HG03520 (cell line): ENCODE measurements at regions not wholly inside any gene's neighbourhood (a gene's known extent, or its start where the extent isn't known, plus 50 kb on each side); places are given as distances from the start of the nearest gene placed in this dataset.
"Not testable (repeated sequence)": the region's sequence is repeated elsewhere in the genome, so short reads cannot be mapped to it uniquely, and the experiment has no call there.

Source experiments
- ATAC-seq: cut with Tn5 transposase; IDR thresholded peaks from one replicate; pipeline ENCODE4 v1.9.1; 2021; ENCODE audit warnings: mild to moderate bottlenecking, moderate library complexity; ENCODE audit not compliant: unreplicated experiment

GRCh38 chr6:76574746-76575145 lies 502.3 kb upstream of the IMPG1 start:
- no peak for ATAC-seq

- ATAC-seq: no peak
These were observed 493.5 kb upstream of the IMPG1 start for GRCh38 chr6:76565932-76566331.

DNA sequence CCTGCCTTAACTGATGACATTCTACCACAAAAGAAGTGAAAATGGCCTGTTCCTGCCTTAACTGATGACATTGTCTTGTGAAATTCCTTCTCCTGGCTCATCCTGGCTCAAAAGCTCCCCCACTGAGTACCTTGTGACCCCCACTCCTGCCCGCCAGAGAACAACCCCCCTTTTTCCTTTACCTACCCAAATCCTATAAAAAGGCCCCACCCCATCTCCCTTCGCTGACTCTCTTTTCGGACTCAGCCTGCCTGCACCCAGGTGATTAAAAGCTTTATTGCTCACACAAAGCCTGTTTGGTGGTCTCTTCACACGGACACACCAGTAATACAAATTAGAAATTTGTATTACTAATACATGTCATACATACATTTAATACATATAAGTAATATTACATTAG lies 489.9 kb upstream of the IMPG1 start:
- ATAC-seq: not testable (repeated sequence)

- not testable (repeated sequence) for ATAC-seq
These were observed 488.6 kb upstream of the IMPG1 start for GRCh38 chr6:76560851-76561755.

DNA sequence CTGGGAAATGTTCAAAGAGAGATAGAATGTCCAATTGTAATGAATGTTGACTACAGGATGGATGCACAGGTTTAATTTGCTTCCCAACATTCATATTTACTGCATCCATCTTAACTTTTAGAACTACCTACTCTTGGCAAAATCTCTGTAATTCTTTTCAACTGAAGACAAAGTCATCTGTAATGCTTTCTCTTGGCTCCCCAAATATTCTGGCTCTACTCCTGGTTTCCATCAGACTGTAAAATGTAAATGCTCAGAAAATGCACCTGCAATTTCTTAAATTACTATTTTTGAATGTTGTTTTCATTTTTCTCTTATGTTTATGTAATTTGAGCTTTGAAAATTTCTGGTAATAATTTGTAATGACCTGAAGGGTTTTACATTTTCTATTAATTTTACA lies 480.8 kb upstream of the IMPG1 start:
- no peak for ATAC-seq

DNA sequence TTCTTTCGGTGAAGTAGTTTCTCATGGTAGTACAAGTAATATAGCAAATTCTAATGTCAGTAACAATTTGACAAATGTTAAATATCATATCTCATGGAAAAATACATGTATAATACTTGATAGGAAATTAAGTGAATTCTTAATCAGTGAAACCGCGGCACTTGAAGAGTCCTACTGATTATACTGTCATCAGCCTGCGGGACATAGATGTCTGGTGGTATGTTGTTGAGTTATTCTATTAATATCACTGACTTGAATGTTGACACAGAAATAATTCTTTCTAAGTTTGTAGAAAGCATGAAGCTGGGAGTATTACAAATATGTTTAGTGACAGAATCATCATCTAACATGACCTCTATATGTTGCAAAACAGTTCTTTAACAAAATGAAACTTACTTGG lies 479.8 kb upstream of the IMPG1 start:
- no peak for ATAC-seq

GRCh38 chr6:76533661-76534060 lies 461.2 kb upstream of the IMPG1 start:
- no peak for ATAC-seq

DNA sequence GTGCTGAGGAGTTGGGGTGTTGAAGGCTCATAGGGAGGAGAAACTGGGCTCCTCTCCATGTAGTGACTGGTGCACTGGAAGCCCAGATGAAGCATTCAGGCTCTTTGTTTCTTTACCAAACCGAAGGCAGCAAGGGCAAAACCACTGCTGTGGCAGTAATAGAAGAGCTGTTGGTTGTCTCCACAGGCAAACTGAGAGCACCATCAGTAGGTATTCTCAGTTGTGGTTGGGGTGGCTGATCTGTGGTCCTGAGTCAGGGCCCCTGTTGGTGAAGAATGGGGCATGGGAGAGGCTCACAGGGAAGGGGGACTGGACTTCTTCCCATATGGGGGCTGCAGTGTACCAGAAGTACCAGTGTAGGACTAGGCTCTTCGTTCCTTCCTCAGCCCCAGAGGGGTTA lies 460.2 kb upstream of the IMPG1 start:
- no peak for ATAC-seq

GRCh38 chr6:76518443-76518842 lies 446.0 kb upstream of the IMPG1 start:
- no peak for ATAC-seq

GRCh38 chr6:76516924-76517323 lies 444.5 kb upstream of the IMPG1 start:
- no peak for ATAC-seq

DNA sequence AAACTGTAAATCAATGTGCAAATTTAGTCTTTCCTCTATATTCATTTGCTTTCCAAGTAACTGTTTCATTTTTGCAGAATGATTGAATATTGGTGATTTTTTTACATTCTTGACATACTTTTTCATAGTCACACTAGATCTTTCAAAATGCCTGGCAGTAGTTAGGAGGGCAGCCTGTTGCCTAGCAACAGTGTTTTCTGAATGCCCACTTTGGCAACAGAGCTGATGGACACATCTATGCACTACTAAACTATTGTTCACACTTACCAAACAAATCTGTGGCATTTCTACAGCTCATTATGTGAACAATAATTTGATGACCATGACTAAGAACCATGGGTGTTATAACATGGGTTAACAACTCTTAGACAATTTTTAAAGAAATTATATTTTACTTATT lies 438.0 kb upstream of the IMPG1 start:
- ATAC-seq: no peak

- ATAC-seq: no peak
These were observed 436.9 kb upstream of the IMPG1 start for GRCh38 chr6:76509397-76509796.

DNA sequence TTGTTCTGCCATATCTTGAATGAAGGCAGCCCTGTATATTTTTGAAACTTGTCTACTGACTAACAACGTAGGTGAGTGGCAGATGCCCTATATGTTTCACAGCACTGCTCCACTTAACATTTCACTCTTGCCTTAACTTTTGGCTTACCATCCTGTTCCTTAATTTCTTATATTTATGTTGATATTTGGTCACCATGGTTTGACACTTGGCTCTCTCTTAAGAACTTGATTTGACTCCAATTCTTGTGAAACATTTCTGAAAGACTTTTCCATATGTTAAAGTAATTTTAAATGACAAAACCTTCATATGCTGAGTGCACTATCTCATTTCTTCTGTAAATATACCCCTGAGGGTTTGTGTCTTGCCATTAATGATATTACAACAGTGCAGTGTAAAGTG lies 434.3 kb upstream of the IMPG1 start:
- ATAC-seq: no peak

- ATAC-seq: no peak
These were observed 423.4 kb upstream of the IMPG1 start for GRCh38 chr6:76495909-76496308.

DNA sequence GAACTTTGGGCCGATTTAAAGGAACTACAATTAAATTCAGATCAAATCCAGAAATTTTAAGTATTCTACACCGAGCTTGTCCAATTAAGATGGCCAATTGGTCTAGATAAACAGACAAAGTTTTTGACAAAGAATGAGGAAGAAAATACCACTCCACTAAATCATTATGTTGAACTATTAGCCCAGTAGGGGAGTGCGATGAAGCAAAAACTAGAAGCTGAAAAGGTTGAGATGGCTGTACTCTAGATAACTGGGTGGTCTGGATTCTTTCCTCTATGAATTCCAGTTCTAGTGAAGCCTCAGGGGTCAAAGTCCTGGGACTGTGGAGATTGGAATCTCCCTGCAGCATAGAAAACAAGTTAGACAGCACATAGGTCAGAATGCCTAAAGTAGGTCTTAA lies 418.9 kb upstream of the IMPG1 start:
- ATAC-seq: not testable (repeated sequence)

GRCh38 chr6:76490456-76490855 lies 418.0 kb upstream of the IMPG1 start:
- no peak for ATAC-seq

- no peak for ATAC-seq
These were observed 408.6 kb upstream of the IMPG1 start for GRCh38 chr6:76481101-76481500.

DNA sequence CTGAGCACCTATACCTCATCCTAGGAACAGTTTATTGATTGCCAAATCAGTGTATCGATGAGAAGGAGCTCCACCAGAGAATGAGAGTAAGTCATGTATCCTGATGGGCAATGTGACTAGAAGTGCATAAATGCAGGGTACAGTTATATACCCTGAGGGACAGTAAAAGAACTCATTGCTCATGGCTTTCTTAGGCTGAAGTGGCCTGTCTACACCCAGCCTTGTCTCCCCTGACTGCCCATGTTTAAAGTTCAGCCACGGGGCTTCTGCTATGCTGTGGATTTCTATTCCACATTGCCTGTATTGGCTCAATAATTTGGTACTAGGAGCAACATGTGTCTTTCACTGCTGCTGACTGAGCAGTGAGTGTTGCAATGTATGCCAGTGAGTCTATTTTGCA lies 400.4 kb upstream of the IMPG1 start:
- no peak for ATAC-seq

GRCh38 chr6:76466286-76466685 lies 393.8 kb upstream of the IMPG1 start:
- no peak for ATAC-seq

DNA sequence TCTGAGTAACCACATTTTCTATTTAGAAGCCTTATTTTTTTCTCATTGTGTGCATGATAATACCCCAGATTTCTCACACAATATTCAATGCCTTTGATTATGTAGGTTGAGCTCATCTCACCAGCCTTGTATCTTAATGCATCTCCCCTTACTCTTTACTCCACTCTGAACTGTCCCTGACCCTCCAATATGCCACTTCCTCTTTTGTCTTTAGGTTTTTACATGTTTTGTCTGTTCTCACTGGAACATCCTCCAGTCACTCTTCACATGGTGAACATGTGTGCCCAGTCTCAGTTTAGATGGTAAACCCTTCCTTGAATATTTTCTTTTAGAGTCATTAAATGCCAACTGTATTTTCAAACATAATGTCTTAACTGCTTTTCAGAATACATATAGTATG lies 392.9 kb upstream of the IMPG1 start:
- no peak for ATAC-seq

- no peak for ATAC-seq
These were observed 380.8 kb upstream of the IMPG1 start for GRCh38 chr6:76453270-76453669.

DNA sequence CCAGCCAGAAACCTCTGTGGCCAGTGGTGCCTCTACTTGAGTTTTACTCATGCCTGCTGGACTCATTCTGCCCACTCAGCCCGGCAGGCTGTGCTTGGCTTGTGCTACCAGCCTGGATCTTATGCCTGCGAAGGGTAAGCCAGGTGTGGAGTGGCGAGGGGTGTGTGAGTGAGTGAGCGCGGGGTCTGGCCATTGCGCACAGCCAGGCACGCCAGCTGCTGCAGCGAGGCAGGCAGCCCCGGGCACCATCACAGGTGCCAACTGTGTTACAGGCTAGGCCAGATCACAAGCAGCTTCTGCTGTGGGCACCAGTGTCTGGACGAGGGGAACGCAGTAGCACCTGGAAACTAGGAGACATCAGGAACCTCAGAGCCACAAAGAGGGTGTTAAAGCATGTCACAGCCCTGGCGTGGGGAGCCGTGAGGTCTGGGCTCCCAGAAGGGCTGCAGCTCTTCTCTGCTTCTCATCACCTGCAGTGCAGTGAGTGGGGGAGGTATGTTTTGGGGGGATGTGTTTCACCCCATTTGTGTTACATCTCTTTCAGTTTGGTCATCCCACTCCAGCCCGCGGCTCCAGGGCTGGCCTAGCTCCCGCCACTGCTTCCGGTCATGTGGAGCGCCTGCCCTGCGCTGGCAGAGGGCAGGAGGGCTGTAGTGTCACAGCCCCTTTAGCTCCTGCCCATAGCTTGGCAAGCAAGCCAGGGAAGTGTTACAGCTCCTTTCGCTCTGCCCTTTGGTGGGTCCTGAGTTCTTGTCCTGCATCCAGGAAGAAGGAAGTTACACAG lies 379.7 kb upstream of the IMPG1 start:
- no peak for ATAC-seq
